Peyer's patch (tissue), 4 donors: ENCODE measurements at regions not wholly inside any gene's neighbourhood (a gene's known extent, or its start where the extent isn't known, plus 50 kb on each side); places are given as distances from the start of the nearest gene placed in this dataset.

Experiments
- CTCF ChIP-seq, 6 experiments: fragments of 450-650 bp in 4 of 6; fragments of 200-600 bp in 2 of 6; sonication (generic) in 1 of 6; IDR thresholded peaks; one replicate each; pipeline ENCODE4 v1.5.1; 2017 to 2019; ENCODE audit warnings: antibody characterized with exemption in 6 of 6, mild to moderate bottlenecking in 3 of 6, moderate library complexity in 1 of 6
- POLR2A ChIP-seq, 2 donors: fragments of 450-650 bp; IDR thresholded peaks; one replicate each; pipeline ENCODE4 v1.5.1; 2017; ENCODE audit warnings: antibody characterized with exemption in 2 of 2, mild to moderate bottlenecking in 2 of 2, moderate library complexity in 2 of 2

GRCh38 chr3:153442386-153442785, 280.4 kb downstream of the RAP2B start:
- TF ChIP-seq CTCF (IDR thresholded peaks at IDR 0.05), result no peak
- no peak for TF ChIP-seq POLR2A (IDR thresholded peaks at IDR 0.05)
